Astrocyte of the hippocampus (primary cell): ENCODE measurements at regions not wholly inside any gene's neighbourhood (a gene's known extent, or its start where the extent isn't known, plus 50 kb on each side); places are given as distances from the start of the nearest gene placed in this dataset.
A peak's percentile ranks its signal among the peaks of the same experiment; 100 is the strongest.

Experiments
- DNase-seq: peaks from one replicate; pipeline ENCODE4 v3.0.0; 2011; ENCODE audit warnings: low read depth, low spot score

- no peak for DNase-seq
Measured at GRCh38 chr1:81618376-81618775, 182.4 kb upstream of the ADGRL2 start.

GRCh38 chr1:81617308-81617967 is 183.3 kb upstream of the ADGRL2 start:
- no peak for DNase-seq

GRCh38 chr1:81613803-81614202 is 186.9 kb upstream of the ADGRL2 start:
- DNase-seq = no peak

GRCh38 chr1:81607924-81608323 is 192.8 kb upstream of the ADGRL2 start:
- DNase-seq = no peak

- no peak for DNase-seq
Measured at GRCh38 chr1:81607086-81607485, 193.6 kb upstream of the ADGRL2 start.

GRCh38 chr1:81606656-81607055 is 194.1 kb upstream of the ADGRL2 start:
- no peak for DNase-seq

GRCh38 chr1:81605023-81605422 is 195.7 kb upstream of the ADGRL2 start:
- no peak for DNase-seq

GRCh38 chr1:81600878-81601622 is 199.7 kb upstream of the ADGRL2 start:
- no peak for DNase-seq

- no peak for DNase-seq
Measured at GRCh38 chr1:81600363-81600762, 200.4 kb upstream of the ADGRL2 start.

- DNase-seq = no peak
Measured at GRCh38 chr1:81598623-81599022, 202.1 kb upstream of the ADGRL2 start.

- DNase-seq = no peak
Measured at GRCh38 chr1:81597720-81598426, 202.9 kb upstream of the ADGRL2 start.

- no peak for DNase-seq
Measured at GRCh38 chr1:81596341-81596740, 204.4 kb upstream of the ADGRL2 start.

GRCh38 chr1:81594206-81594605 is 206.5 kb upstream of the ADGRL2 start:
- no peak for DNase-seq

- DNase-seq = no peak
Measured at GRCh38 chr1:81592233-81592632, 208.5 kb upstream of the ADGRL2 start.

- DNase-seq = no peak
Measured at GRCh38 chr1:81590171-81590570, 210.6 kb upstream of the ADGRL2 start.

GRCh38 chr1:81588149-81588548 is 212.6 kb upstream of the ADGRL2 start:
- DNase-seq = no peak

- no peak for DNase-seq
Measured at GRCh38 chr1:81587426-81587825, 213.3 kb upstream of the ADGRL2 start.

- no peak for DNase-seq
Measured at GRCh38 chr1:81585371-81585770, 215.4 kb upstream of the ADGRL2 start.

GRCh38 chr1:81584398-81584797 is 216.3 kb upstream of the ADGRL2 start:
- DNase-seq = no peak

- no peak for DNase-seq
Measured at GRCh38 chr1:81583878-81584277, 216.9 kb upstream of the ADGRL2 start.

GRCh38 chr1:81582467-81582986 is 218.2 kb upstream of the ADGRL2 start:
- DNase-seq = peak; percentile 15

- no peak for DNase-seq
Measured at GRCh38 chr1:81578867-81579266, 221.9 kb upstream of the ADGRL2 start.
